SK-N-SH (cell line): ENCODE measurements at regions not wholly inside any gene's neighbourhood (a gene's known extent, or its start where the extent isn't known, plus 50 kb on each side); places are given as distances from the start of the nearest gene placed in this dataset.

ENCODE experiments used
- CTCF ChIA-PET: fragments of 300-600, 350-600 bp; formaldehyde crosslinking; extraction: SDS; loops from one replicate; lab custom pipeline; 2021; lab: Yijun Ruan, JAX
- POLR2A ChIA-PET: fragments of 350-600 bp; sonication (Branson Sonifier 250); formaldehyde crosslinking; extraction: SDS; loops from one replicate; lab custom pipeline; 2020; ENCODE audit warnings: antibody characterized with exemption, inconsistent platforms; lab: Yijun Ruan, JAX
- DNase-seq: peaks from one replicate; pipeline ENCODE4 v3.0.0; 2012
- H2AFZ ChIP-seq: fragments of 200-600 bp; sonication (generic); 2 replicates; pipeline ENCODE4 v1.8.1; 2016; ENCODE audit warnings: antibody characterized with exemption, mild to moderate bottlenecking, low read depth
- H3F3A ChIP-seq: fragments of 200-600 bp; sonication (generic); replicated peaks from 2 replicates; pipeline ENCODE3; 2016; ENCODE audit warnings: antibody characterized with exemption, mild to moderate bottlenecking; ENCODE audit not compliant: insufficient read depth
- H3K27ac ChIP-seq, 2 experiments: fragments of 200-500 bp in 1 of 2; fragments of 200-600 bp in 1 of 2; sonication (Bioruptor generic) in 1 of 2; sonication (generic), shearing (Covaris generic) in 1 of 2; 2 replicates each; pipeline versions ENCODE4 v1.5.1 to v1.6.1; 2014 to 2016; ENCODE audit warnings: low read depth in 2 of 2, inconsistent platforms in 1 of 2, low read length in 1 of 2, mild to moderate bottlenecking in 1 of 2, mixed read lengths in 1 of 2
- H3K27me3 ChIP-seq: fragments of 200-600 bp; sonication (generic), shearing (Covaris generic); 2 replicates; pipeline ENCODE4 v1.6.1; 2016; ENCODE audit warnings: mixed run types; ENCODE audit not compliant: insufficient read depth
- H3K36me3 ChIP-seq, 2 experiments: fragments of 200-500 bp in 1 of 2; fragments of 200-600 bp in 1 of 2; sonication (Bioruptor generic) in 1 of 2; sonication (generic) in 1 of 2; replicated peaks in 1 of 2; 2 replicates each; pipeline versions ENCODE3 to v1.5.1; 2014 to 2016; ENCODE audit warnings: low read length in 1 of 2, mild to moderate bottlenecking in 1 of 2; ENCODE audit not compliant: insufficient read depth in 2 of 2, control insufficient read depth in 1 of 2
- H3K4me1 ChIP-seq, 2 experiments: fragments of 200-500 bp in 1 of 2; fragments of 200-600 bp in 1 of 2; sonication (Bioruptor generic) in 1 of 2; sonication (generic), shearing (Covaris generic) in 1 of 2; 2 replicates each; pipeline versions ENCODE4 v1.5.1 to v1.6.1; 2014 to 2016; ENCODE audit warnings: low read depth in 1 of 2, low read length in 1 of 2, mixed run types in 1 of 2; ENCODE audit not compliant: insufficient read depth in 2 of 2, control insufficient read depth in 1 of 2
- H3K4me2 ChIP-seq: fragments of 200-600 bp; sonication (generic), shearing (Covaris generic); 2 replicates; pipeline ENCODE4 v1.6.1; 2017; ENCODE audit warnings: mixed run types
- H3K4me3 ChIP-seq, 2 experiments: fragments of 200-500 bp in 1 of 2; fragments of 200-600 bp in 1 of 2; sonication (Bioruptor generic) in 1 of 2; sonication (generic), shearing (Covaris generic) in 1 of 2; 2 replicates each; pipeline versions ENCODE4 v1.5.1 to v1.8.1; 2014 to 2016; ENCODE audit warnings: low read depth in 2 of 2, inconsistent platforms in 1 of 2, low read length in 1 of 2, mild to moderate bottlenecking in 1 of 2, mixed read lengths in 1 of 2, moderate library complexity in 1 of 2
- H3K79me2 ChIP-seq: fragments of 200-600 bp; sonication (generic); 2 replicates; pipeline ENCODE4 v1.8.1; 2017; ENCODE audit warnings: mild to moderate bottlenecking; ENCODE audit not compliant: insufficient read depth
- H3K9ac ChIP-seq: fragments of 200-600 bp; sonication (generic); 2 replicates; pipeline ENCODE4 v1.6.1; 2017; ENCODE audit warnings: mixed run types
- H3K9me2 ChIP-seq: fragments of 200-600 bp; sonication (generic); 2 replicates; pipeline ENCODE4 v1.6.1; 2017; ENCODE audit warnings: mixed run types
- H3K9me3 ChIP-seq: fragments of 200-600 bp; sonication (generic); 2 replicates; pipeline ENCODE4 v1.6.1; 2017; ENCODE audit warnings: mixed run types, mild to moderate bottlenecking, moderate library complexity
- H4K20me1 ChIP-seq: fragments of 200-600 bp; sonication (generic); 2 replicates; pipeline ENCODE4 v1.6.1; 2017; ENCODE audit warnings: mild to moderate bottlenecking, mixed run types; ENCODE audit not compliant: insufficient read depth
- ELF1 ChIP-seq: IDR thresholded peaks from 2 replicates; pipeline ENCODE4 v1.4.0; 2012
- EP300 ChIP-seq, 2 experiments: IDR thresholded peaks; 2 replicates each; pipeline versions ENCODE4 v1.4.0 to v1.6.1; 2012; ENCODE audit warnings: borderline replicate concordance in 1 of 2, low read depth in 1 of 2, low read length in 1 of 2
- EZH2phosphoT487 ChIP-seq: fragments of 200-600 bp; sonication (generic); IDR thresholded peaks from 2 replicates; pipeline ENCODE4 v1.6.1; 2017; ENCODE audit warnings: low read depth, mixed run types, mild to moderate bottlenecking, antibody characterized with exemption, moderate library complexity, borderline replicate concordance
- FOSL2 ChIP-seq: IDR thresholded peaks from 2 replicates; pipeline ENCODE4 v1.4.0; 2012; ENCODE audit warnings: low read depth, mild to moderate bottlenecking, moderate library complexity, borderline replicate concordance
- JUND ChIP-seq: IDR thresholded peaks from 2 replicates; pipeline ENCODE4 v1.4.0; 2012
- MEF2A ChIP-seq: IDR thresholded peaks from 2 replicates; pipeline ENCODE4 v1.4.0; 2012; ENCODE audit warnings: low read depth, borderline replicate concordance
- MXI1 ChIP-seq: IDR thresholded peaks from 2 replicates; pipeline ENCODE4 v1.6.1; 2012; ENCODE audit warnings: mild to moderate bottlenecking, low read depth, low read length, improper control_type of control experiment
- NFIC ChIP-seq: IDR thresholded peaks from 2 replicates; pipeline ENCODE4 v1.4.0; 2012; ENCODE audit warnings: borderline replicate concordance
- RAD21 ChIP-seq: IDR thresholded peaks from 2 replicates; pipeline ENCODE4 v1.6.1; 2012; ENCODE audit warnings: mild to moderate bottlenecking, low read length
- REST ChIP-seq: IDR thresholded peaks from 2 replicates; pipeline ENCODE4 v1.6.1; 2012; ENCODE audit warnings: mild to moderate bottlenecking, low read depth, low read length, moderate library complexity
- RFX5 ChIP-seq: IDR thresholded peaks from 2 replicates; pipeline ENCODE4 v1.6.1; 2012; ENCODE audit warnings: mild to moderate bottlenecking, improper control_type of control experiment, low read length
- RXRA ChIP-seq: IDR thresholded peaks from 2 replicates; pipeline ENCODE4 v1.4.0; 2012; ENCODE audit warnings: low read depth, mild to moderate bottlenecking, borderline replicate concordance
- SIN3A ChIP-seq: IDR thresholded peaks from 2 replicates; pipeline ENCODE4 v1.6.1; 2012; ENCODE audit warnings: low read depth, mild to moderate bottlenecking, low read length, moderate library complexity, borderline replicate concordance
- SMC3 ChIP-seq: IDR thresholded peaks from 2 replicates; pipeline ENCODE4 v1.6.1; 2012; ENCODE audit warnings: low read depth, low read length, improper control_type of control experiment
- TAF1 ChIP-seq: IDR thresholded peaks from 2 replicates; pipeline ENCODE4 v1.6.1; 2012; ENCODE audit warnings: low read depth, mild to moderate bottlenecking, low read length, moderate library complexity, borderline replicate concordance
- TEAD4 ChIP-seq: IDR thresholded peaks from 2 replicates; pipeline ENCODE4 v1.4.0; 2012; ENCODE audit warnings: mild to moderate bottlenecking, borderline replicate concordance; ENCODE audit not compliant: insufficient read depth
- USF1 ChIP-seq: IDR thresholded peaks from 2 replicates; pipeline ENCODE4 v1.4.0; 2012; ENCODE audit warnings: low read depth, borderline replicate concordance
- YY1 ChIP-seq: IDR thresholded peaks from 2 replicates; pipeline ENCODE4 v1.4.0; 2012; ENCODE audit warnings: low read depth, mild to moderate bottlenecking
- ZBTB33 ChIP-seq: IDR thresholded peaks from 2 replicates; pipeline ENCODE4 v1.4.0; 2012; ENCODE audit warnings: low read depth, borderline replicate concordance
- WGBS: methylation state at CpG from one replicate; pipeline ENCODE4 v1.1.6; 2017; ENCODE audit warnings: low lambda C conversion rate; 5-methylcytosine and 5-hydroxymethylcytosine counted together

GRCh38 chr18:76102626-76103025, 392.4 kb downstream of the ZNF516 start:
- no peak for TF ChIP-seq EZH2phosphoT487
- no peak for TF ChIP-seq RFX5
- TF ChIP-seq FOSL2, result no peak
- no peak for TF ChIP-seq TAF1
- TF ChIP-seq NFIC, result no peak
- no peak for TF ChIP-seq SIN3A
- no peak for TF ChIP-seq ELF1
- TF ChIP-seq SMC3, result no peak
- TF ChIP-seq RXRA, result no peak
- no peak for TF ChIP-seq TEAD4
- TF ChIP-seq JUND, result no peak
- no peak for TF ChIP-seq ZBTB33
- TF ChIP-seq MXI1, result no peak
- TF ChIP-seq YY1, result no peak
- H3K79me2 ChIP-seq, result no peaks in the 10 kb centered on the region
- H3K27ac ChIP-seq, result no peak overlapping the region
- H2AFZ ChIP-seq, result no peak overlapping the region
- no peaks in the 10 kb centered on the region for H3F3A ChIP-seq
- H3K9me3 ChIP-seq, result no peaks in the 10 kb centered on the region
- no peaks in the 10 kb centered on the region for H3K4me1 ChIP-seq
- DNase-seq, result no peak
- H3K4me2 ChIP-seq, result no peak overlapping the region
- H3K36me3 ChIP-seq, result no peaks in the 10 kb centered on the region
- no peaks in the 10 kb centered on the region for H3K27me3 ChIP-seq
- WGBS, result 28% methylated on average over 5 of the region's 5 CpGs
- ChIA-PET CTCF (no interaction called here), POLR2A (no interaction called here)
- H4K20me1 ChIP-seq, result no peaks in the 10 kb centered on the region
- H3K9ac ChIP-seq, result no peak overlapping the region
- no peaks in the 10 kb centered on the region for H3K9me2 ChIP-seq
- H3K4me3 ChIP-seq, result no peak overlapping the region

- CTCF ChIA-PET, result no interaction called here
- H3K27ac ChIP-seq, result no peak overlapping the region
- no peaks in the 10 kb centered on the region for H3K9me2 ChIP-seq
- H3F3A ChIP-seq, result no peaks in the 10 kb centered on the region
- WGBS, result 7% methylated on average over 3 of the region's 3 CpGs
- no peak overlapping the region for H3K4me2 ChIP-seq
- H3K9me3 ChIP-seq, result no peaks in the 10 kb centered on the region
- no peak overlapping the region for H2AFZ ChIP-seq
- no peaks in the 10 kb centered on the region for H3K4me1 ChIP-seq
- H3K4me3 ChIP-seq, result no peak overlapping the region
- DNase-seq, result no peak
- POLR2A ChIA-PET, result no interaction called here
- H3K36me3 ChIP-seq, result no peaks in the 10 kb centered on the region
- H3K27me3 ChIP-seq, result no peaks in the 10 kb centered on the region
- H3K79me2 ChIP-seq, result no peaks in the 10 kb centered on the region
- no peaks in the 10 kb centered on the region for H4K20me1 ChIP-seq
- H3K9ac ChIP-seq, result no peak overlapping the region
- TF ChIP-seq YY1, result no peak
- TF ChIP-seq RXRA, result no peak
- no peak for TF ChIP-seq USF1
- TF ChIP-seq ZBTB33, result no peak
- TF ChIP-seq JUND, result no peak
- TF ChIP-seq REST, result no peak
- TF ChIP-seq ELF1, result no peak
- no peak for TF ChIP-seq RAD21
- TF ChIP-seq RFX5, result no peak
- no peak for TF ChIP-seq EP300 (IDR thresholded peaks at IDR 0.05; ENCODE audit: borderline replicate concordance in 1 of 2, low read depth in 1 of 2, low read length in 1 of 2)
- no peak for TF ChIP-seq MEF2A
- no peak for TF ChIP-seq TEAD4
These were observed 392.9 kb downstream of the ZNF516 start for GRCh38 chr18:76102156-76102555.
